ENCODE measurements at regions not wholly inside any gene's neighbourhood (a gene's known extent, or its start where the extent isn't known, plus 50 kb on each side); places are given as distances from the start of the nearest gene placed in this dataset.
"Not testable (repeated sequence)": the region's sequence is repeated elsewhere in the genome, so short reads cannot be mapped to it uniquely, and the experiment has no call there.

DNA sequence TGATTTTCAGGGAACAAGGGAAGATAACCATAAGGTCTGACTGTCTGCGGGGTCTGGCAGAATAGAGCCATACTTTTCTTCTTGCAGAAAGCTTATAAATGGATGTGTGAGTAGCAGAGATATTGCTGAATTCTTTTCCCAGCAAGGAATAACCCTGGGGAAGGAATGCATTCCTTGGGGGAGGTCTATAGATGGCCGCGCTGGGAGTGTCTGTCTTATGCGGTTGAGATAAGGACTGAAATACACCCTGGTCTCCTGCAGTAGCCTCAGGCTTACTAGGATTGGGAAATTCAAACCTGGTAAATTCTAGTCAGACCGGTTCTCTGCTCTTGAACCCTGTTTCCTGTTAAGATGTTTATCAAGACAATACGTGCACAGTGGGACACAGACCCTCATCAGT is 50.5 kb upstream of the RASEF start:
- TF ChIP-seq CTCF (IDR thresholded peaks at IDR 0.05 in 4 of 5, conservative IDR thresholded peaks at IDR 0.05 in 1 of 5); POLR2A (IDR thresholded peaks at IDR 0.05): not testable (repeated sequence)

Measured in gastrocnemius medialis (tissue), 4 donors.